Mesendoderm (in vitro differentiated cells): ENCODE measurements at regions not wholly inside any gene's neighbourhood (a gene's known extent, or its start where the extent isn't known, plus 50 kb on each side); places are given as distances from the start of the nearest gene placed in this dataset.

Source experiments
- DNase-seq: peaks from one replicate; pipeline ENCODE4 v3.0.0; 2013
- H2AK5ac ChIP-seq: 2 replicates; pipeline ENCODE4 v1.6.1; 2013; ENCODE audit warnings: low read length, inconsistent platforms
- H2BK120ac ChIP-seq: 2 replicates; pipeline ENCODE4 v1.6.1; 2013; ENCODE audit warnings: low read depth, mild to moderate bottlenecking, low read length, moderate library complexity, mixed read lengths
- H2BK15ac ChIP-seq: replicated peaks from 2 replicates; pipeline ENCODE4 v1.6.1; 2013; ENCODE audit warnings: low read depth, mild to moderate bottlenecking, moderate library complexity
- H2BK5ac ChIP-seq: 2 replicates; pipeline ENCODE4 v1.6.1; 2013; ENCODE audit warnings: low read length, inconsistent platforms
- H3K18ac ChIP-seq: 2 replicates; pipeline ENCODE4 v1.6.1; 2013; ENCODE audit warnings: mild to moderate bottlenecking, low read length, mixed read lengths
- H3K23ac ChIP-seq: one replicate; pipeline ENCODE4 v1.6.1; 2013; ENCODE audit warnings: low read length
- H3K27ac ChIP-seq: 2 replicates; pipeline ENCODE4 v1.5.1; 2013; ENCODE audit warnings: low read depth, mild to moderate bottlenecking, inconsistent platforms, low read length, moderate library complexity
- H3K27me3 ChIP-seq: 2 replicates; pipeline ENCODE4 v1.6.1; 2013; ENCODE audit warnings: low read length, control low read depth, mild to moderate bottlenecking, inconsistent platforms; ENCODE audit not compliant: insufficient read depth, poor library complexity
- H3K36me3 ChIP-seq: 2 replicates; pipeline ENCODE4 v1.6.1; 2013; ENCODE audit warnings: low read length, inconsistent platforms; ENCODE audit not compliant: control insufficient read depth, insufficient read depth
- H3K4ac ChIP-seq: one replicate; pipeline ENCODE4 v1.6.1; 2013; ENCODE audit warnings: low read depth, mild to moderate bottlenecking, low read length, moderate library complexity
- H3K4me1 ChIP-seq: 2 replicates; pipeline ENCODE4 v1.6.1; 2013; ENCODE audit warnings: low read depth, low read length, inconsistent platforms; ENCODE audit not compliant: control insufficient read depth
- H3K4me2 ChIP-seq: 2 replicates; pipeline ENCODE4 v1.6.1; 2013; ENCODE audit warnings: low read length
- H3K4me3 ChIP-seq: 2 replicates; pipeline ENCODE4 v1.5.1; 2013; ENCODE audit warnings: mild to moderate bottlenecking, low read length
- H3K56ac ChIP-seq: one replicate; pipeline ENCODE4 v1.6.1; 2013; ENCODE audit warnings: low read length
- H3K79me1 ChIP-seq: 2 replicates; pipeline ENCODE4 v1.6.1; 2013; ENCODE audit warnings: low read length, inconsistent platforms
- H3K79me2 ChIP-seq: 2 replicates; pipeline ENCODE4 v1.6.1; 2013; ENCODE audit warnings: mild to moderate bottlenecking, low read length; ENCODE audit not compliant: control insufficient read depth, insufficient read depth
- H3K9ac ChIP-seq: 2 replicates; pipeline ENCODE4 v1.6.1; 2013; ENCODE audit warnings: low read length, inconsistent platforms
- H4K5ac ChIP-seq: one replicate; pipeline ENCODE4 v1.6.1; 2013; ENCODE audit warnings: low read length
- H4K8ac ChIP-seq: one replicate; pipeline ENCODE4 v1.6.1; 2013; ENCODE audit warnings: low read depth, mild to moderate bottlenecking, control low read depth, low read length, moderate library complexity
- WGBS: extraction: QIAGEN DNeasy Blood & Tissue Kit; methylation state at CpG from one replicate; pipeline ENCODE4 v1.1.7; 2013; ENCODE audit warnings: low lambda C conversion rate, missing lambda C conversion rate; ENCODE audit not compliant: insufficient coverage; ENCODE audit errors: extremely low coverage; 5-methylcytosine and 5-hydroxymethylcytosine counted together

GRCh38 chr10:128932071-128932820 is 534.8 kb upstream of the MGMT start:
- no peak overlapping the region for H3K9ac ChIP-seq
- no peak overlapping the region for H3K56ac ChIP-seq
- no peak overlapping the region for H2BK15ac ChIP-seq

GRCh38 chr10:128934492-128934891 is 532.5 kb upstream of the MGMT start:
- no peaks in the 10 kb centered on the region for H3K36me3 ChIP-seq
- no peaks in the 10 kb centered on the region for H3K27me3 ChIP-seq
- H3K4me2 ChIP-seq: no peak overlapping the region
- H4K5ac ChIP-seq: no peak overlapping the region
- no peak overlapping the region for H3K4me3 ChIP-seq
- no peak overlapping the region for H3K4ac ChIP-seq
- no peak overlapping the region for H3K18ac ChIP-seq
- no peaks in the 10 kb centered on the region for H3K79me1 ChIP-seq
- no CpG with 5 or more reads among the region's 6 CpGs for WGBS
- no peak overlapping the region for H2BK15ac ChIP-seq
- H4K8ac ChIP-seq: no peak overlapping the region
- H3K27ac ChIP-seq: no peak overlapping the region
- H3K23ac ChIP-seq: no peak overlapping the region
- H3K4me1 ChIP-seq: no peaks in the 10 kb centered on the region
- H2BK120ac ChIP-seq: no peak overlapping the region
- DNase-seq: no peak
- no peaks in the 10 kb centered on the region for H3K79me2 ChIP-seq
- no peak overlapping the region for H3K56ac ChIP-seq
- no peak overlapping the region for H2AK5ac ChIP-seq
- no peak overlapping the region for H3K9ac ChIP-seq
- no peak overlapping the region for H2BK5ac ChIP-seq

More at GRCh38 chr10:128932071-128932820, 534.8 kb upstream of the MGMT start:
- no CpG with 5 or more reads among the region's 19 CpGs for WGBS
- Histone ChIP-seq H3K27ac (no peak overlapping the region), H4K5ac (no peak overlapping the region), H2BK5ac (no peak overlapping the region), H3K4me3 (no peak overlapping the region), H2AK5ac (no peak overlapping the region), H3K4me2 (no peak overlapping the region), H2BK120ac (no peak overlapping the region), H4K8ac (no peak overlapping the region), H3K27me3 (no peaks in the 10 kb centered on the region), H3K79me2 (no peaks in the 10 kb centered on the region), H3K18ac (no peak overlapping the region), H3K23ac (no peak overlapping the region), H3K79me1 (no peaks in the 10 kb centered on the region), H3K4ac (no peak overlapping the region), H3K4me1 (no peaks in the 10 kb centered on the region), H3K36me3 (no peaks in the 10 kb centered on the region)
- DNase-seq: no peak

- WGBS: no CpG with 5 or more reads among the region's 9 CpGs
Measured at GRCh38 chr10:128936392-128936791, 530.6 kb upstream of the MGMT start.

GRCh38 chr10:128938558-128938957 is 528.5 kb upstream of the MGMT start:
- no peak overlapping the region for H3K56ac ChIP-seq
- no peak overlapping the region for H4K8ac ChIP-seq
- no peak overlapping the region for H4K5ac ChIP-seq
- no peaks in the 10 kb centered on the region for H3K27me3 ChIP-seq
- H3K4me1 ChIP-seq: no peaks in the 10 kb centered on the region
- no peak overlapping the region for H3K18ac ChIP-seq
- H3K4ac ChIP-seq: no peak overlapping the region
- no peaks in the 10 kb centered on the region for H3K79me1 ChIP-seq
- no peak overlapping the region for H2BK15ac ChIP-seq
- H3K4me3 ChIP-seq: no peak overlapping the region
- WGBS: no CpG with 5 or more reads among the region's 3 CpGs
- no peak overlapping the region for H2AK5ac ChIP-seq
- no peaks in the 10 kb centered on the region for H3K79me2 ChIP-seq
- H3K36me3 ChIP-seq: no peaks in the 10 kb centered on the region
- no peak overlapping the region for H3K4me2 ChIP-seq
- no peak overlapping the region for H3K23ac ChIP-seq
- no peak overlapping the region for H3K27ac ChIP-seq
- no peak overlapping the region for H2BK5ac ChIP-seq
- no peak overlapping the region for H3K9ac ChIP-seq
- H2BK120ac ChIP-seq: no peak overlapping the region
- DNase-seq: no peak

More at GRCh38 chr10:128936392-128936791, 530.6 kb upstream of the MGMT start:
- Histone ChIP-seq H2AK5ac (no peak overlapping the region), H3K27ac (no peak overlapping the region), H3K18ac (no peak overlapping the region), H3K79me2 (no peaks in the 10 kb centered on the region), H4K8ac (no peak overlapping the region), H4K5ac (no peak overlapping the region), H3K56ac (no peak overlapping the region), H3K27me3 (no peaks in the 10 kb centered on the region), H3K4me2 (no peak overlapping the region), H3K4ac (no peak overlapping the region), H2BK120ac (no peak overlapping the region), H3K36me3 (no peaks in the 10 kb centered on the region), H2BK5ac (no peak overlapping the region), H3K4me1 (no peaks in the 10 kb centered on the region), H3K23ac (no peak overlapping the region), H3K4me3 (no peak overlapping the region), H2BK15ac (no peak overlapping the region), H3K9ac (no peak overlapping the region), H3K79me1 (no peaks in the 10 kb centered on the region)
- no peak for DNase-seq

GRCh38 chr10:128940081-128940480 is 527.0 kb upstream of the MGMT start:
- Histone ChIP-seq H3K36me3 (no peaks in the 10 kb centered on the region), H2BK5ac (no peak overlapping the region), H3K4ac (no peak overlapping the region), H3K79me1 (no peaks in the 10 kb centered on the region), H3K23ac (no peak overlapping the region), H3K56ac (no peak overlapping the region), H3K4me3 (no peak overlapping the region), H3K18ac (no peak overlapping the region), H4K8ac (no peak overlapping the region), H2BK120ac (no peak overlapping the region), H3K4me1 (no peaks in the 10 kb centered on the region), H3K27me3 (no peaks in the 10 kb centered on the region), H3K4me2 (no peak overlapping the region), H2BK15ac (no peak overlapping the region), H3K9ac (no peak overlapping the region), H4K5ac (no peak overlapping the region), H3K79me2 (no peaks in the 10 kb centered on the region), H2AK5ac (no peak overlapping the region), H3K27ac (no peak overlapping the region)
- no peak for DNase-seq
- no CpG with 5 or more reads among the region's 5 CpGs for WGBS

GRCh38 chr10:128943111-128943510 is 523.9 kb upstream of the MGMT start:
- no peak overlapping the region for H2BK120ac ChIP-seq
- no peak overlapping the region for H3K23ac ChIP-seq
- WGBS: no CpG with 5 or more reads among the region's 6 CpGs

More at GRCh38 chr10:128943111-128943510, 523.9 kb upstream of the MGMT start:
- no peak overlapping the region for H3K9ac ChIP-seq
- H3K27me3 ChIP-seq: no peaks in the 10 kb centered on the region
- no peak overlapping the region for H3K56ac ChIP-seq
- no peak overlapping the region for H4K5ac ChIP-seq
- H3K18ac ChIP-seq: no peak overlapping the region
- no peak overlapping the region for H2BK5ac ChIP-seq
- H3K4me1 ChIP-seq: no peaks in the 10 kb centered on the region
- H3K4me3 ChIP-seq: no peak overlapping the region
- no peak for DNase-seq
- H3K36me3 ChIP-seq: no peaks in the 10 kb centered on the region
- H2AK5ac ChIP-seq: no peak overlapping the region
- H2BK15ac ChIP-seq: no peak overlapping the region
- no peak overlapping the region for H3K4me2 ChIP-seq
- H3K79me1 ChIP-seq: no peaks in the 10 kb centered on the region
- H3K4ac ChIP-seq: no peak overlapping the region
- no peak overlapping the region for H3K27ac ChIP-seq
- H4K8ac ChIP-seq: no peak overlapping the region
- H3K79me2 ChIP-seq: no peaks in the 10 kb centered on the region
